ENCODE measurements at regions not wholly inside any gene's neighbourhood (a gene's known extent, or its start where the extent isn't known, plus 50 kb on each side); places are given as distances from the start of the nearest gene placed in this dataset.
A peak's percentile ranks its signal among the peaks of the same experiment; 100 is the strongest.

DNA sequence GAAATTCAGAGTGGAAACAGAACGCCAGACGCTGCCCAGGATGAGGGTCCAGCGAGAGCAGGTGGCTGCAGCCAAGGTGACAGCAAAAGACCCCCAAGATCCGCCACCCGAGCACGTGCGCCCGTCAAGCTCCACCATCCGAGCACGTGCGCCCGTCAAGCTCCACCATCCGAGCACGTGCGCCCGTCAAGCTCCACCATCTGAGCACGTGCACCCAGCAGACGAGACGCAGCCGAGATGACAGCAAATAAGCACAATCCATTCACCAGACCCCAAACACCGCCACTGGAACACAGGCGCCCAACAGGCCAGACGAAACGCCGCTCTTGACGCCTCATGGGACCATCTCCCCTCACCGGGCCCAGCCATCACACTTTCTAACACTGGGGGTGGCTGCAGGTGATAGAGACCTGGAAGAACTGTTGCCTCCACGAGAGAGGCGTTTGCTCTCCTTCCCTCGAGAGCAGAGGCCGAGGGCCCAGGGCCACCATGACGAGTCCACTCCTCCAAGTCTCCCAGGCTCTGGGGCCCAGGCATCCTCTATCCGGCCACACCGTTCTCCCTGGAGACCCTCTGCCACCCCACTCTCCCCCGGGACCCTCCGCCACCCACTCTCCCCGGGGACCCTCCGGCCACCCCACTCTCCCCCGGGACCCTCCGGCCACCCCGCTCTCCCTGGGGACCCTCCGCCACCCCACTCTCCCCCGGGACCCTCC is 62.1 kb upstream of the GALNT9 start:
- DNase-seq (ENCODE audit: low spot score) (peak; percentile 45), ATAC-seq (ENCODE audit: low read depth) (no peak)
- Histone ChIP-seq H3K27me3 (ENCODE audit: insufficient read depth, poor library complexity, severe bottlenecking) (peaks cover 20% of the 10 kb centered on the region), H3K27ac (ENCODE audit: poor library complexity, severe bottlenecking) (no peak overlapping the region), H3K9me3 (ENCODE audit: severe bottlenecking) (no peaks in the 10 kb centered on the region), H3K36me3 (ENCODE audit: low read depth) (no peaks in the 10 kb centered on the region), H3K4me1 (ENCODE audit: insufficient read depth, poor library complexity, severe bottlenecking) (no peaks in the 10 kb centered on the region), H3K4me3 (ENCODE audit: severe bottlenecking) (no peak overlapping the region)
- no peak for TF ChIP-seq CTCF (IDR thresholded peaks at IDR 0.05; ENCODE audit: poor library complexity, severe bottlenecking)

- Histone ChIP-seq H3K27ac (ENCODE audit: poor library complexity, severe bottlenecking) (no peak overlapping the region), H3K36me3 (ENCODE audit: low read depth) (no peaks in the 10 kb centered on the region), H3K4me1 (ENCODE audit: insufficient read depth, poor library complexity, severe bottlenecking) (no peaks in the 10 kb centered on the region), H3K9me3 (ENCODE audit: severe bottlenecking) (no peaks in the 10 kb centered on the region), H3K4me3 (ENCODE audit: severe bottlenecking) (no peak overlapping the region), H3K27me3 (ENCODE audit: insufficient read depth, poor library complexity, severe bottlenecking) (peaks cover 24% of the 10 kb centered on the region)
- DNase-seq (ENCODE audit: low spot score) = peak; percentile 50
- no peak for TF ChIP-seq CTCF (IDR thresholded peaks at IDR 0.05; ENCODE audit: poor library complexity, severe bottlenecking)
- ATAC-seq (ENCODE audit: low read depth) = no peak
Observed at GRCh38 chr12:132390287-132391076, 61.1 kb upstream of the GALNT9 start.

DNA sequence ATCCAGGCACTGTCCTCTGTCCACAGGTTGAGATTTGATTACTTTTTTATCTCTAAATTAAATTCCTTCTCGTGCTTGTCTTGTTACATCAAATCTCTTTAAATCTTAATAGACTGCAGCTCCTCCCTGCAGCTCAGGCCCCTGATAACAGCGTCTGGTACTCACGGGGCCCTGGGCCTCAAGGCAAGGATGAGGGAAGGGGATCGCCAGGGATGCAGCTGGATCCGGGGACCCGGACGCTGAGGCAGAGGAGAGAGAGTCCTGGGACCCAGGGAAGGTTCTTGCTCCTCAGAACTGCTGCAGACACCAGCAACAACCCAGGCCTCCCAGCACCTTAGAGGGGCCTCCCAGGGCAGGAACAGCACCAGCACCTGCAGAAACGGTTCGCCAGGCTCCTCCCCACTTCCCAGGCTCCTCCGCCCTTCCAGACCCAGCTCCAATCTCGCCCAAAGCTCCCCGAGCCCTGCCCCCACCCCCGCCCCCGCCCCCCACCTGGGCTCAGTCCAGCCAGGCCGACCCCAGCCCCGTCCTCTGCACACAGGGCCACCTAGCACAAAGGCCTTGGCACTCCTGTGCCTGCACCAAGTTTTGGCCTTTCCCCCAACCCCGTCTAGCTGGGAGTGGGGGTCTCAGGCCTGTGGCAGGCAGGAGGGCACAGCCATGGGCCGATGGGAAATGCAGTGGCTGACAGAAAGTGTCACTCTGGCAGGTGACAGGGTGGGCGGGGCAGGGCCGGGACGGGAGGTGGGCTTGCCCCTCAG is 60.3 kb upstream of the GALNT9 start:
- Histone ChIP-seq H3K4me1 (ENCODE audit: insufficient read depth, poor library complexity, severe bottlenecking) (no peaks in the 10 kb centered on the region), H3K4me3 (ENCODE audit: severe bottlenecking) (no peak overlapping the region), H3K27me3 (ENCODE audit: insufficient read depth, poor library complexity, severe bottlenecking) (peaks cover 31% of the 10 kb centered on the region), H3K36me3 (ENCODE audit: low read depth) (no peaks in the 10 kb centered on the region), H3K27ac (ENCODE audit: poor library complexity, severe bottlenecking) (no peak overlapping the region), H3K9me3 (ENCODE audit: severe bottlenecking) (no peaks in the 10 kb centered on the region)
- no peak for ATAC-seq (ENCODE audit: low read depth)
- no peak for TF ChIP-seq CTCF (IDR thresholded peaks at IDR 0.05; ENCODE audit: poor library complexity, severe bottlenecking)
- peak; percentile 33 for DNase-seq (ENCODE audit: low spot score)

DNA sequence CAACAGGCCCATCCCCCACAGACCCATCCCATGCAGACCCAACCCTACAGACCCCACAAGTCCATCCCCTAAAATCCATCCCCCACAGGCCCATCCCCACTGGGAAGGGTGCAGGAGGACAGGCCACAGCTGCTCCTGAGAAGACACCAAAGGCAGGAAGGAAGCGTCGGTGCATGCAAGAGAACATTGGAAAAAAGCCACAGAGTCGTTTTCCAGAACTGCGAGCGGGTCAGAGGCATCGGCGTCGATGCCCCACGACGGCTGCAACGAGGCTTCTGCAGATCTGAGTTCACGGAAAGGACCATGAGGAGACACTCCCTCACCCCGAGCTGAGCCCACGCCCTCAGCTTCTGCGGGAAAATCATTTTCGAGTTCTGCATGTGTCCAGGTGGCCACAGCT is 59.6 kb upstream of the GALNT9 start:
- H3K9me3 ChIP-seq (ENCODE audit: severe bottlenecking) = no peaks in the 10 kb centered on the region
- H3K4me1 ChIP-seq (ENCODE audit: insufficient read depth, poor library complexity, severe bottlenecking) = no peaks in the 10 kb centered on the region
- DNase-seq (ENCODE audit: low spot score) = no peak
- peaks cover 31% of the 10 kb centered on the region for H3K27me3 ChIP-seq (ENCODE audit: insufficient read depth, poor library complexity, severe bottlenecking)
- no peak for ATAC-seq (ENCODE audit: low read depth)
- no peak overlapping the region for H3K4me3 ChIP-seq (ENCODE audit: severe bottlenecking)
- TF ChIP-seq CTCF (IDR thresholded peaks at IDR 0.05; ENCODE audit: poor library complexity, severe bottlenecking) = no peak
- no peaks in the 10 kb centered on the region for H3K36me3 ChIP-seq (ENCODE audit: low read depth)
- H3K27ac ChIP-seq (ENCODE audit: poor library complexity, severe bottlenecking) = no peak overlapping the region

Measured in RWPE2 (cell line).